ENCODE measurements at regions not wholly inside any gene's neighbourhood (a gene's known extent, or its start where the extent isn't known, plus 50 kb on each side); places are given as distances from the start of the nearest gene placed in this dataset.

GRCh38 chr12:67531501-67531900 lies 117.0 kb upstream of the DYRK2 start:
- no peak for DNase-seq (ENCODE audit: low read depth in 1 of 2, low spot score in 1 of 2)

GRCh38 chr12:67533159-67533558 lies 115.4 kb upstream of the DYRK2 start:
- DNase-seq (ENCODE audit: low read depth in 1 of 2, low spot score in 1 of 2), result no peak

GRCh38 chr12:67534046-67534445 lies 114.5 kb upstream of the DYRK2 start:
- DNase-seq (ENCODE audit: low read depth in 1 of 2, low spot score in 1 of 2), result no peak

- DNase-seq (ENCODE audit: low read depth in 1 of 2, low spot score in 1 of 2), result no peak
Measured at GRCh38 chr12:67534681-67535080, 113.9 kb upstream of the DYRK2 start.

- DNase-seq (ENCODE audit: low read depth in 1 of 2, low spot score in 1 of 2), result no peak
Measured at GRCh38 chr12:67535176-67535575, 113.4 kb upstream of the DYRK2 start.

- no peak for DNase-seq (ENCODE audit: low read depth in 1 of 2, low spot score in 1 of 2)
Measured at GRCh38 chr12:67535971-67536370, 112.6 kb upstream of the DYRK2 start.

- DNase-seq (ENCODE audit: low read depth in 1 of 2, low spot score in 1 of 2), result no peak
Measured at GRCh38 chr12:67539329-67539728, 109.2 kb upstream of the DYRK2 start.

- DNase-seq (ENCODE audit: low read depth in 1 of 2, low spot score in 1 of 2), result no peak
Measured at GRCh38 chr12:67539946-67540345, 108.6 kb upstream of the DYRK2 start.

- DNase-seq (ENCODE audit: low read depth in 1 of 2, low spot score in 1 of 2), result no peak
Measured at GRCh38 chr12:67540920-67541624, 107.5 kb upstream of the DYRK2 start.

- no peak for DNase-seq (ENCODE audit: low read depth in 1 of 2, low spot score in 1 of 2)
Measured at GRCh38 chr12:67541625-67541991, 106.9 kb upstream of the DYRK2 start.

GRCh38 chr12:67543021-67543770 lies 105.3 kb upstream of the DYRK2 start:
- no peak for DNase-seq (ENCODE audit: low read depth in 1 of 2, low spot score in 1 of 2)

- DNase-seq (ENCODE audit: low read depth in 1 of 2, low spot score in 1 of 2), result no peak
Measured at GRCh38 chr12:67545298-67545697, 103.2 kb upstream of the DYRK2 start.

GRCh38 chr12:67546746-67547145 lies 101.8 kb upstream of the DYRK2 start:
- no peak for DNase-seq (ENCODE audit: low read depth in 1 of 2, low spot score in 1 of 2)

- peak in 1 of 2 donors; percentile 23 for DNase-seq (ENCODE audit: low read depth in 1 of 2, low spot score in 1 of 2)
Measured at GRCh38 chr12:67555075-67555717, 93.3 kb upstream of the DYRK2 start.

GRCh38 chr12:67558775-67559174 lies 89.8 kb upstream of the DYRK2 start:
- DNase-seq (ENCODE audit: low read depth in 1 of 2, low spot score in 1 of 2), result no peak

- no peak for DNase-seq (ENCODE audit: low read depth in 1 of 2, low spot score in 1 of 2)
Measured at GRCh38 chr12:67559751-67560150, 88.8 kb upstream of the DYRK2 start.

- DNase-seq (ENCODE audit: low read depth in 1 of 2, low spot score in 1 of 2), result no peak
Measured at GRCh38 chr12:67562513-67563287, 85.8 kb upstream of the DYRK2 start.

- DNase-seq (ENCODE audit: low read depth in 1 of 2, low spot score in 1 of 2), result no peak
Measured at GRCh38 chr12:67568055-67568454, 80.5 kb upstream of the DYRK2 start.

- DNase-seq (ENCODE audit: low read depth in 1 of 2, low spot score in 1 of 2), result no peak
Measured at GRCh38 chr12:67572492-67572891, 76.1 kb upstream of the DYRK2 start.

- no peak for DNase-seq (ENCODE audit: low read depth in 1 of 2, low spot score in 1 of 2)
Measured at GRCh38 chr12:67573566-67573965, 75.0 kb upstream of the DYRK2 start.

- DNase-seq (ENCODE audit: low read depth in 1 of 2, low spot score in 1 of 2), result no peak
Measured at GRCh38 chr12:67578976-67579661, 69.4 kb upstream of the DYRK2 start.

All from activated T-helper 1 cell treated with anti-CD3 and anti-CD28 coated beads, Interleukin-2, amount 50 U/mL, for 16 hours (primary cell).